ENCODE measurements at regions not wholly inside any gene's neighbourhood (a gene's known extent, or its start where the extent isn't known, plus 50 kb on each side); places are given as distances from the start of the nearest gene placed in this dataset.

- Histone ChIP-seq H4K8ac (ENCODE audit: low read depth, low read length) (no peak overlapping the region), H2AFZ (ENCODE audit: insufficient read depth, low read length, poor library complexity) (no peak overlapping the region), H3K14ac (ENCODE audit: low read length) (no peak overlapping the region), H3K23ac (ENCODE audit: low read length) (no peak overlapping the region), H3K9ac (ENCODE audit: low read length) (no peak overlapping the region), H3K79me2 (ENCODE audit: control insufficient read depth, insufficient read depth, low read length, poor library complexity) (no peaks in the 10 kb centered on the region), H2BK5ac (ENCODE audit: low read depth, low read length, poor library complexity) (no peak overlapping the region), H3K27me3 (ENCODE audit: insufficient read depth, low read length) (no peaks in the 10 kb centered on the region), H3K9me3 (ENCODE audit: insufficient read depth, low read depth, low read length) (no peaks in the 10 kb centered on the region), H3K79me1 (ENCODE audit: low read length) (no peaks in the 10 kb centered on the region), H4K12ac (ENCODE audit: low read depth, low read length) (no peak overlapping the region), H3K4me1 (ENCODE audit: control insufficient read depth in 1 of 2, insufficient read depth in 2 of 2, low read length in 2 of 2) (peaks cover 0 to 3% of the 10 kb centered on the region in 2 experiments), H2AK5ac (ENCODE audit: low read length) (no peak overlapping the region), H4K91ac (ENCODE audit: low read depth, low read length) (no peak overlapping the region), H3K18ac (ENCODE audit: low read length) (no peak overlapping the region), H2BK12ac (ENCODE audit: low read length) (no peak overlapping the region), H3K4me2 (ENCODE audit: low read length) (no peak overlapping the region), H2BK120ac (ENCODE audit: insufficient read depth, low read length, poor library complexity) (no peak overlapping the region), H3K36me3 (ENCODE audit: control insufficient read depth in 1 of 2, insufficient read depth in 2 of 2, low read length in 2 of 2) (no peaks in the 10 kb centered on the region), H3K4me3 (ENCODE audit: low read depth, low read length) (no peak overlapping the region), H3K4ac (ENCODE audit: low read depth, low read length) (no peak overlapping the region), H3K27ac (ENCODE audit: low read depth, low read length) (no peak overlapping the region)
- no CpG with 5 or more reads among the region's 4 CpGs for WGBS (ENCODE audit: extremely low coverage, insufficient coverage, insufficient read length)
- DNase-seq, result peak in 1 of 2 donors; percentile 16
Observed at GRCh38 chr13:75963302-75963701, 327.2 kb downstream of the LMO7 start.

GRCh38 chr13:75961911-75962310 lies 325.8 kb downstream of the LMO7 start:
- Histone ChIP-seq H2AFZ (ENCODE audit: insufficient read depth, low read length, poor library complexity) (no peak overlapping the region), H2AK5ac (ENCODE audit: low read length) (no peak overlapping the region), H3K9ac (ENCODE audit: low read length) (no peak overlapping the region), H4K91ac (ENCODE audit: low read depth, low read length) (no peak overlapping the region), H2BK120ac (ENCODE audit: insufficient read depth, low read length, poor library complexity) (no peak overlapping the region), H3K36me3 (ENCODE audit: control insufficient read depth in 1 of 2, insufficient read depth in 2 of 2, low read length in 2 of 2) (no peaks in the 10 kb centered on the region), H3K9me3 (ENCODE audit: insufficient read depth, low read depth, low read length) (no peaks in the 10 kb centered on the region), H4K8ac (ENCODE audit: low read depth, low read length) (no peak overlapping the region), H3K27me3 (ENCODE audit: insufficient read depth, low read length) (no peaks in the 10 kb centered on the region), H2BK12ac (ENCODE audit: low read length) (no peak overlapping the region), H2BK5ac (ENCODE audit: low read depth, low read length, poor library complexity) (no peak overlapping the region), H3K4me3 (ENCODE audit: low read depth, low read length) (no peak overlapping the region), H3K18ac (ENCODE audit: low read length) (no peak overlapping the region), H3K4me1 (ENCODE audit: control insufficient read depth in 1 of 2, insufficient read depth in 2 of 2, low read length in 2 of 2) (peaks cover 0 to 3% of the 10 kb centered on the region in 2 experiments), H3K79me2 (ENCODE audit: control insufficient read depth, insufficient read depth, low read length, poor library complexity) (no peaks in the 10 kb centered on the region), H3K27ac (ENCODE audit: low read depth, low read length) (no peak overlapping the region), H3K14ac (ENCODE audit: low read length) (no peak overlapping the region), H3K4ac (ENCODE audit: low read depth, low read length) (no peak overlapping the region), H3K79me1 (ENCODE audit: low read length) (no peaks in the 10 kb centered on the region), H3K23ac (ENCODE audit: low read length) (no peak overlapping the region), H3K4me2 (ENCODE audit: low read length) (no peak overlapping the region), H4K12ac (ENCODE audit: low read depth, low read length) (no peak overlapping the region)
- no peak for DNase-seq
- WGBS (ENCODE audit: extremely low coverage, insufficient coverage, insufficient read length), result no CpG with 5 or more reads among the region's 2 CpGs

GRCh38 chr13:75960538-75960994 lies 324.4 kb downstream of the LMO7 start:
- Histone ChIP-seq H2AFZ (ENCODE audit: insufficient read depth, low read length, poor library complexity) (no peak overlapping the region), H4K12ac (ENCODE audit: low read depth, low read length) (no peak overlapping the region), H3K4ac (ENCODE audit: low read depth, low read length) (no peak overlapping the region), H3K27ac (ENCODE audit: low read depth, low read length) (no peak overlapping the region), H3K27me3 (ENCODE audit: insufficient read depth, low read length) (no peaks in the 10 kb centered on the region), H3K79me1 (ENCODE audit: low read length) (no peaks in the 10 kb centered on the region), H3K14ac (ENCODE audit: low read length) (no peak overlapping the region), H3K4me1 (ENCODE audit: control insufficient read depth in 1 of 2, insufficient read depth in 2 of 2, low read length in 2 of 2) (peaks cover 0 to 3% of the 10 kb centered on the region in 2 experiments), H2BK12ac (ENCODE audit: low read length) (no peak overlapping the region), H3K9ac (ENCODE audit: low read length) (no peak overlapping the region), H2BK5ac (ENCODE audit: low read depth, low read length, poor library complexity) (no peak overlapping the region), H3K18ac (ENCODE audit: low read length) (no peak overlapping the region), H3K79me2 (ENCODE audit: control insufficient read depth, insufficient read depth, low read length, poor library complexity) (no peaks in the 10 kb centered on the region), H3K9me3 (ENCODE audit: insufficient read depth, low read depth, low read length) (no peaks in the 10 kb centered on the region), H4K91ac (ENCODE audit: low read depth, low read length) (no peak overlapping the region), H4K8ac (ENCODE audit: low read depth, low read length) (no peak overlapping the region), H3K4me3 (ENCODE audit: low read depth, low read length) (no peak overlapping the region), H3K4me2 (ENCODE audit: low read length) (no peak overlapping the region), H3K36me3 (ENCODE audit: control insufficient read depth in 1 of 2, insufficient read depth in 2 of 2, low read length in 2 of 2) (no peaks in the 10 kb centered on the region), H3K23ac (ENCODE audit: low read length) (no peak overlapping the region), H2AK5ac (ENCODE audit: low read length) (no peak overlapping the region), H2BK120ac (ENCODE audit: insufficient read depth, low read length, poor library complexity) (no peak overlapping the region)
- no peak for DNase-seq
- no CpG with 5 or more reads among the region's 1 CpG for WGBS (ENCODE audit: extremely low coverage, insufficient coverage, insufficient read length)

GRCh38 chr13:75959861-75960481 lies 323.8 kb downstream of the LMO7 start:
- Histone ChIP-seq H2BK120ac (ENCODE audit: insufficient read depth, low read length, poor library complexity) (no peak overlapping the region), H3K4me2 (ENCODE audit: low read length) (no peak overlapping the region), H3K4me1 (ENCODE audit: control insufficient read depth in 1 of 2, insufficient read depth in 2 of 2, low read length in 2 of 2) (peaks cover 0 to 3% of the 10 kb centered on the region in 2 experiments), H3K36me3 (ENCODE audit: control insufficient read depth in 1 of 2, insufficient read depth in 2 of 2, low read length in 2 of 2) (no peaks in the 10 kb centered on the region), H3K4ac (ENCODE audit: low read depth, low read length) (no peak overlapping the region), H3K9ac (ENCODE audit: low read length) (no peak overlapping the region), H3K14ac (ENCODE audit: low read length) (no peak overlapping the region), H2AFZ (ENCODE audit: insufficient read depth, low read length, poor library complexity) (no peak overlapping the region), H3K79me1 (ENCODE audit: low read length) (no peaks in the 10 kb centered on the region), H2AK5ac (ENCODE audit: low read length) (no peak overlapping the region), H3K4me3 (ENCODE audit: low read depth, low read length) (no peak overlapping the region), H3K27me3 (ENCODE audit: insufficient read depth, low read length) (no peaks in the 10 kb centered on the region), H4K91ac (ENCODE audit: low read depth, low read length) (no peak overlapping the region), H2BK12ac (ENCODE audit: low read length) (no peak overlapping the region), H3K27ac (ENCODE audit: low read depth, low read length) (no peak overlapping the region), H4K12ac (ENCODE audit: low read depth, low read length) (no peak overlapping the region), H4K8ac (ENCODE audit: low read depth, low read length) (no peak overlapping the region), H3K79me2 (ENCODE audit: control insufficient read depth, insufficient read depth, low read length, poor library complexity) (no peaks in the 10 kb centered on the region), H3K9me3 (ENCODE audit: insufficient read depth, low read depth, low read length) (no peaks in the 10 kb centered on the region), H3K23ac (ENCODE audit: low read length) (no peak overlapping the region), H3K18ac (ENCODE audit: low read length) (no peak overlapping the region), H2BK5ac (ENCODE audit: low read depth, low read length, poor library complexity) (no peak overlapping the region)
- no peak for DNase-seq
- no CpG with 5 or more reads among the region's 3 CpGs for whole genome bisulfite sequencing (ENCODE audit: extremely low coverage, insufficient coverage, insufficient read length)

All from trophoblast cell (in vitro differentiated cells and primary cell).